Activated CD4-positive, alpha-beta memory T cell treated with anti-CD3 and anti-CD28 coated beads, Interleukin-2, amount 10 ng/mL, durations not matched to agents 7 days and 5 days (primary cell): ENCODE measurements at regions not wholly inside any gene's neighbourhood (a gene's known extent, or its start where the extent isn't known, plus 50 kb on each side); places are given as distances from the start of the nearest gene placed in this dataset.

Experiments
- CTCF ChIA-PET: fragments of 350-600 bp; sonication (Branson Sonifier 250); formaldehyde crosslinking; loops from one replicate; lab custom pipeline; 2021; ENCODE audit warnings: antibody characterized with exemption, inconsistent platforms; lab: Charles Lee
- POLR2A ChIA-PET: fragments of 350-600 bp; sonication (Branson Sonifier 250); formaldehyde crosslinking; loops from one replicate; lab custom pipeline; 2021; ENCODE audit warnings: antibody characterized with exemption; lab: Charles Lee
- DNase-seq: peaks from one replicate; pipeline ENCODE4 v3.0.0-alpha.2; 2020
- H3K27ac Mint-ChIP-seq: one replicate; pipeline ENCODE4 v1.8.0; 2021; ENCODE audit warnings: mild to moderate bottlenecking, mixed read lengths
- H3K27me3 Mint-ChIP-seq: one replicate; pipeline ENCODE4 v1.8.0; 2021; ENCODE audit warnings: mixed read lengths
- H3K36me3 Mint-ChIP-seq: one replicate; pipeline ENCODE4 v1.8.0; 2021; ENCODE audit warnings: low read depth, mixed read lengths
- H3K4me1 Mint-ChIP-seq: one replicate; pipeline ENCODE4 v1.8.0; 2021; ENCODE audit warnings: mixed read lengths
- H3K4me3 Mint-ChIP-seq: one replicate; pipeline ENCODE4 v1.8.0; 2021; ENCODE audit warnings: mild to moderate bottlenecking, mixed read lengths
- H3K9me3 Mint-ChIP-seq: one replicate; pipeline ENCODE4 v1.8.0; 2021; ENCODE audit warnings: mixed read lengths

DNA sequence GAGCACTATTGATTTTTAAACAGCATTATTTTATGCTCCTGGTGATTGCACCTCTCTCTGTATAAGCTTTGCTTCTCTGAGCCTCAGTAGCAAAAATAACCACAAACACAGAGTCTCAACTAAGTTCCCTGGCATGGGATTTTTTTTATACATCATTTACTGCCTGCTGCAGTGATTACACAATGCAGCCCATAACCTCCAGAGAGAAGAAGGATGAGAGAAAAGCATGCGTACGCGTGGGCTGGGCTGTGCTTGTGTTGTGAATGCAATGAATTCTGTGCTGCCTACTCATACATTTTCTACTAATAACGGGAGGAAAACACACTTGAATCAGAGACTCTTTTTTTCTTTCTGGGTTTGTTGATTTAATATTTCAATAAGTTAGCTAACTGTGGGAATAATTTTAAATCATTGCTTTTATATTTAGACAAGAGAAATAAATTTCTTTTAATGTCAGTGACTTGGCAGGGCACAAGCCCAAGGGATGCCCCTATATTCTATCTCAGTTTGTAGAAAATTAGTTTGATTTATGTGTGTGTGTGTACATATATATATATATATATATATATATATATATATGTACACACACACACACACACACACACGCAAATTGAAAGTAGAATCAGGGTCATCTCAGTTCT, 351.5 kb downstream of the MED10 start:
- ChIA-PET POLR2A (no interaction called here), CTCF (no interaction called here)
- Mint-ChIP-seq H3K36me3 (no peaks in the 10 kb centered on the region), H3K9me3 (no peaks in the 10 kb centered on the region), H3K4me3 (no peak overlapping the region), H3K27me3 (no peaks in the 10 kb centered on the region), H3K27ac (no peak overlapping the region), H3K4me1 (no peaks in the 10 kb centered on the region)
- no peak for DNase-seq

DNA sequence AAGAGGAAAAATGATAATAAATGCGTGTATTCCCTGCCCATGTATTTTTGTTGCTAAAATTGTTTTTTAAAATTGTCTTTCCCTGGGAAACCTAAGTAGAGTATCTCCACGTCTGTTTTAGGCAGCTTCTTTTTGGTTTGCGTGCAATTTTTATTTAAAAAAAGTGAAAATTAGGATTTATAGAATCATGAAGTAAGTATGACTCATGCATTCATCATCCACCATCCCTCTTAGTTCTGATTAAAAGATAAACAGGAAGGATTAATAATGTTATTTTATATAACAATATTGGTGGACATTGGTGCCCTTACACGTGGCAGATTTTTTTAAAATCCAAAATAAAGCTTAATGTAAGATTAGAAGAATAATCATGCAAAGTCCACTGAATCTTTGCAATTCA, 358.7 kb downstream of the MED10 start:
- CTCF ChIA-PET = no interaction called here
- no peaks in the 10 kb centered on the region for H3K4me1 Mint-ChIP-seq
- H3K4me3 Mint-ChIP-seq = no peak overlapping the region

DNA sequence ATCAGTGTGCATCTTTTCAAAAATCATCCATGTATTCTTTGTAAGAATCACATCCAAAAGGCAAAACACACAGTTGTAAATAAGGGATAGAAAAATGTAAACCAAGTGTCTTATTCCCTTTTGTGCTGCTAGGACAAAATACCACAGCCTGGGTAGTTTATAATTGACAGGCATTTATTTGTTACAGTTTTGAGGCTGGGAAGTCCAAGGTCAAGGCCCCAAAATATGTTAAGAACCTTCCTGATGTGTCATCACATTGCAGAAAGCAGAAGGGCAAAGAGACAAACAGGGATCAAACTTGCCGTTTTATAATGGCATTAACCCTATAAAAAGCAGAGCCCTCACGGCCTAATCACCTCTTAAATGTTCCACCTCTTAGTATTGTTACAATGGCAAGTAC, 364.8 kb downstream of the MED10 start:
- no peak for DNase-seq
- H3K9me3 Mint-ChIP-seq = no peaks in the 10 kb centered on the region
- no peaks in the 10 kb centered on the region for H3K36me3 Mint-ChIP-seq
- CTCF ChIA-PET = no interaction called here
- H3K4me1 Mint-ChIP-seq = no peaks in the 10 kb centered on the region
- no peak overlapping the region for H3K27ac Mint-ChIP-seq
- no peaks in the 10 kb centered on the region for H3K27me3 Mint-ChIP-seq
- no peak overlapping the region for H3K4me3 Mint-ChIP-seq
- POLR2A ChIA-PET = no interaction called here

More for the DNA sequence above, 358.7 kb downstream of the MED10 start:
- POLR2A ChIA-PET = no interaction called here
- Mint-ChIP-seq H3K27ac (no peak overlapping the region), H3K9me3 (no peaks in the 10 kb centered on the region), H3K27me3 (no peaks in the 10 kb centered on the region), H3K36me3 (no peaks in the 10 kb centered on the region)
- no peak for DNase-seq

DNA sequence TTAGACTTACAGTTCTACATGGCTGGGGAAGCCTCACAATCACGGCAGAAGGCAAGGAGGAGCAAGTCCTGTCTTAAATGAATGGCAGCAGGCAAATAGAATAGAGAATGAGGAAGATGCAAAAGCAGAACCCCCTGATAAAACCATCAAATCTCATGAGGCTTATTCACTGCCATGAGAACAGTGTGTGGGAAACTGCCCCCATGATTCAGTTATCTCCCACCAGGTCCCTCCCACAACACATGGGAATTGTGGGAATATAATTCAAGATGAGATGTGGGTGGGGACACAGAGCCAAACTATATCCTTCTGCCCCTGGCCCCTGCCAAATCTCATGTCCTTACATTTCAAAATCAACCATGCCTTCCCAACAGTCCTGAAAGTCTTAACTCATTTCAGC, 367.1 kb downstream of the MED10 start:
- no peak overlapping the region for H3K4me3 Mint-ChIP-seq
- H3K4me1 Mint-ChIP-seq = no peaks in the 10 kb centered on the region
- no peaks in the 10 kb centered on the region for H3K27me3 Mint-ChIP-seq
- no peak overlapping the region for H3K27ac Mint-ChIP-seq
- H3K36me3 Mint-ChIP-seq = no peaks in the 10 kb centered on the region
- DNase-seq = no peak
- ChIA-PET POLR2A (no interaction called here), CTCF (no interaction called here)
- H3K9me3 Mint-ChIP-seq = no peaks in the 10 kb centered on the region

DNA sequence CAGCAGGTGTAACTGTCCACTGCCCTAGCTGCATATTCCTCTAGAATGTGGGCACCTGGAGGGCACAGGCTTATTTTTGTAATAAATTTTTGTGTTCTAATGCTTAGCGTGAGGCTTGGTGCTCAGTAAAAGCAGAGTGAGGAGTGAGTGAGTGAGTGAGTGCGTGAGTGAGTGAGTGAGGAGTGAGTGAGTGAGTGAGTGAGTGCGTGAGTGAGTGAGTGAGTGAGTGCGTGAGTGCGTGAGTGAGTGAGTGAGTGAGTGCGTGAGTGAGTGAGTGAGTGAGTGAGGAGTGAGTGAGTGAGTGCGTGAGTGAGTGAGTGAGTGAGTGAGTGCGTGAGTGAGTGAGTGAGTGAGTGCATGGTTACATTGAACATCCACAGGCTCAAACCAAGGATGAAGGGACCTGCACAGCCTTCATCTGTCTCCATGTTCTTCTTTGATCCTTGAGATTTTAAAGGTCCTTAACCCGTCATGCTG, 371.5 kb downstream of the MED10 start:
- H3K4me1 Mint-ChIP-seq = no peaks in the 10 kb centered on the region
- ChIA-PET CTCF (no interaction called here), POLR2A (no interaction called here)
- no peaks in the 10 kb centered on the region for H3K27me3 Mint-ChIP-seq
- no peak overlapping the region for H3K4me3 Mint-ChIP-seq
- no peak overlapping the region for H3K27ac Mint-ChIP-seq
- no peaks in the 10 kb centered on the region for H3K36me3 Mint-ChIP-seq
- H3K9me3 Mint-ChIP-seq = no peaks in the 10 kb centered on the region
- DNase-seq = no peak

DNA sequence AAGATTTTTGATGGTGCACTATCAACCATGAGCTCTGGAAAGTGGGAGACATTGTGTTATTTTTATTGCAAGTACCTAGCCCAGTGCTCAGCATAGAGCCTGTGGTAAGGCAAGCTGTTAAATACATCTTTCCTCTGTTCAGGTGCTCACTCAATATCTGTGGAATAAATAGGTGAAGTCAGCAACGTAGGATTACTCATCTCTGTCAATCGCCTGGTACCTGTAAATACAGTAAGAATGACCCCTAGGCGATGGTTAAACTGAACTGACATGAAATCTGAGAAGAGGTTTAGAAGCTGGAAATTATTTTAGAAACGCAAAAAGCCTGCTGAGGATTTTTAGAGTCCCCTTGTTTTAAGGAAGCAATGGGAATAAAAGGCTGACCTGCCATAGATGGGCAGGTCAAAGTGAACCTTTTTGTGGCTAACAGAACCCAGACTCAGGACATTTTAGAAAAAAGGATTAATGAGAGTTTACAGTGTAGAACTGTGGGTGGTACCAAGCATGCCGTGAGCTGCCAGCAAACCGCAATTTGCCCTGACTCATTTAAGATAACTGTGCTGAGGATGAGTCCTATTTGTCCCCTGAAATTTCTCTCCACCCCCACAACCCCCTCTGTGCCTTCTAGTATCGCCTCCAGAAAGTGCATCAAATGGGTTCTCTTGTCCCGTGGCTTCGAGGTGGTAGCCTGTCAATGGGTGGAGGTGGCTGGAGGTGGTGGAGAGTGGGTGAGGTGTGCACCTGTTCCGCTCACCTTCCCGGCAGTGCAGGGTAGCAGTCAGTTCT, 375.1 kb downstream of the MED10 start:
- Mint-ChIP-seq H3K36me3 (no peaks in the 10 kb centered on the region), H3K9me3 (no peaks in the 10 kb centered on the region), H3K27me3 (no peaks in the 10 kb centered on the region), H3K4me3 (no peak overlapping the region), H3K27ac (no peak overlapping the region), H3K4me1 (no peaks in the 10 kb centered on the region)
- DNase-seq = no peak
- CTCF ChIA-PET = no interaction called here
- POLR2A ChIA-PET = no interaction called here

DNA sequence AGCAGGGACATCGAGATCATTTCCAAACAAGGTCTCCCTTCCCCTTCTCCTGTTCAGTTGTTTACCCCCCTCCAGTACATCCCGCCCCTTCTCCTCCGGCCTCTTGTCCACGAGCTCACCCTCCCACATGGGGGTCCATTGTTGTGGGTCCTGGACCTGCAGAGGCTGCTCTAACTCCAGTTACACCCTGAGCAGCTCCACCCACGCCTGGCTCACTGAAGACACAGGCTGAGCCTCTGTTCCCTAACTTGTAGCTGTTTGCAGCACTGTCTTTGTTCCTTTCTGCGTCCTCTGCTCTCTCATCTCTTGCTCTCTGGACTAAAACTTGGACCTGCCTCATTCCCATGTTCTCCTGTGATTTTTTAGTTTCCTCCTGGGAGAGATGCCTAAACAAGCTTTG, 377.5 kb downstream of the MED10 start:
- CTCF ChIA-PET = no interaction called here
- no peak overlapping the region for H3K4me3 Mint-ChIP-seq
- peaks cover 3% of the 10 kb centered on the region for H3K9me3 Mint-ChIP-seq

DNA sequence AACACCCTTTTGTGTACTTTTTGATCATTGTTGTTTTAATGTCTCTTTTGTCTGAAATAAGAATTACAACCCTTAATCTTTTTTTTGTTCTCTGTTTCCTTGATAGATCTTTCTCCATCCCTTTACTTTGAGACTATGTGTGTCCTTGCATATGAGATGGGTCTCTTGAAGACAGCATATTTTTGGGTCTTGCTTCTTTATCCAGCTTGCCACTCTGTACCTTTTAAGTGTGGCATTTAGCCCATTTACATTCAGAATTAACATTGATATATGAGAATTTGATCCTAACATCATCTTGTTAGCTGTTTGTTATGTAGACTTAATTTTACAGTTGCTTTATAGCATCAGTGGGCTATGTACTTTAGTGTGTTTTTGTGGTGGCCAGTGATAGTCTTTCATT, 382.5 kb downstream of the MED10 start:
- DNase-seq = no peak
- no peaks in the 10 kb centered on the region for H3K4me1 Mint-ChIP-seq
- no peak overlapping the region for H3K4me3 Mint-ChIP-seq
- ChIA-PET CTCF (no interaction called here), POLR2A (no interaction called here)
- no peaks in the 10 kb centered on the region for H3K27me3 Mint-ChIP-seq
- H3K27ac Mint-ChIP-seq = no peak overlapping the region
- peaks cover 11% of the 10 kb centered on the region for H3K9me3 Mint-ChIP-seq
- H3K36me3 Mint-ChIP-seq = no peaks in the 10 kb centered on the region

More for the DNA sequence above, 377.5 kb downstream of the MED10 start:
- DNase-seq = no peak
- Mint-ChIP-seq H3K27me3 (no peaks in the 10 kb centered on the region), H3K27ac (no peak overlapping the region), H3K4me1 (no peaks in the 10 kb centered on the region), H3K36me3 (no peaks in the 10 kb centered on the region)
- POLR2A ChIA-PET = no interaction called here

DNA sequence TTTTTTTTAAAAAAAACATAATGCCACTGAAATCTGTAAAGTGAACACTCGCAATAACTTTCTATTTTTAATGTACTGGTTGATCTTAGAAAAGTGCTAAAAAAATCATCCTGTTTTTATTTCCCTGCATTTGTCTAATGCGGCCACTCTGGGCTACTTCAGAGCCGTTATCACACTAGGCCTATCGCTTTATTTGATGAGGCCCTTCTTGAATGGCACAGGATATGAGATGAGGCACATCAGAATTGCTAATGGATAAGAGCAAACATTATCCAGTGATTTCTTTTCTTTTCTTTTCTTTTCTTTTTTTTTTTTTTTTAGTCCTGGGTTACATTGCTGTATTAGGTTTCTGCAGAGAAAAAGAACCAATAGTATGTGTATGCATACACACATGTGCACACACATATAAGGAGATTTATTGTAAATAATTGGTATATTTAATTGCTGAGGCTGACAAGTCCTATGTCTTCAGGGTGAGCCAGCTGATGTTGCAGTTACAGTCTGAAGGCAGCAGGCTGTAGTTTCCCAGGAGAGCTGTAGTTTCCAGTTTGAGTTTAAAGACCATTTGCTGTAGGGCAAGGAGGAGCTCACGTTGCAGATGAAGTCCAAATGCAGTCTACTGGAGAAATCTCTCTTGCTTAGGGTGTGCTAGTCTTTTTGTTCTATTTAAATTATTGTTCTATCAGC, 391.7 kb downstream of the MED10 start:
- no peak for DNase-seq
- Mint-ChIP-seq H3K4me3 (no peak overlapping the region), H3K9me3 (peaks cover 3% of the 10 kb centered on the region), H3K27ac (no peak overlapping the region), H3K27me3 (no peaks in the 10 kb centered on the region), H3K4me1 (no peaks in the 10 kb centered on the region), H3K36me3 (no peaks in the 10 kb centered on the region)
- POLR2A ChIA-PET = no interaction called here
- CTCF ChIA-PET = no interaction called here

DNA sequence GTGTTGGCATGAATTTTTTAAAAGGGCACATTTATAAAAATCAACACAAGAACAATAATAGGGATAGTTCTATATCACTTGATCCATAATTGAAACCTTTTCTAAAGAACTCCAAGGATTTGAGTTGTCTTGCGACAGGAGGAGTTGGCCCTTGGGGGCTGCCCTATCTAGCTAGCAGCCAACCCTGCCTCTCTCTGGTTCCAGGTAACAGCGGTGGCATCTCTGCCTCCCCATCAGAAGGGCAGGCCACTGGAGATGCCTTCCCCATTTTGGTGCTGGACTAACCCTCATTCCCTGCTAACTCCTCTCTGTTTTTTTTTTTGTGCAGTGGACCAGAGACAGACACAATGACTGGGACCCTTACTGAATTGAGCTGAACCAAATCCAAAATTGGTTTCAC, 393.0 kb downstream of the MED10 start:
- H3K27me3 Mint-ChIP-seq = no peaks in the 10 kb centered on the region
- ChIA-PET CTCF (no interaction called here), POLR2A (no interaction called here)
- no peaks in the 10 kb centered on the region for H3K9me3 Mint-ChIP-seq
- no peaks in the 10 kb centered on the region for H3K36me3 Mint-ChIP-seq
- no peak overlapping the region for H3K27ac Mint-ChIP-seq
- no peak for DNase-seq
- H3K4me1 Mint-ChIP-seq = no peaks in the 10 kb centered on the region
- no peak overlapping the region for H3K4me3 Mint-ChIP-seq

DNA sequence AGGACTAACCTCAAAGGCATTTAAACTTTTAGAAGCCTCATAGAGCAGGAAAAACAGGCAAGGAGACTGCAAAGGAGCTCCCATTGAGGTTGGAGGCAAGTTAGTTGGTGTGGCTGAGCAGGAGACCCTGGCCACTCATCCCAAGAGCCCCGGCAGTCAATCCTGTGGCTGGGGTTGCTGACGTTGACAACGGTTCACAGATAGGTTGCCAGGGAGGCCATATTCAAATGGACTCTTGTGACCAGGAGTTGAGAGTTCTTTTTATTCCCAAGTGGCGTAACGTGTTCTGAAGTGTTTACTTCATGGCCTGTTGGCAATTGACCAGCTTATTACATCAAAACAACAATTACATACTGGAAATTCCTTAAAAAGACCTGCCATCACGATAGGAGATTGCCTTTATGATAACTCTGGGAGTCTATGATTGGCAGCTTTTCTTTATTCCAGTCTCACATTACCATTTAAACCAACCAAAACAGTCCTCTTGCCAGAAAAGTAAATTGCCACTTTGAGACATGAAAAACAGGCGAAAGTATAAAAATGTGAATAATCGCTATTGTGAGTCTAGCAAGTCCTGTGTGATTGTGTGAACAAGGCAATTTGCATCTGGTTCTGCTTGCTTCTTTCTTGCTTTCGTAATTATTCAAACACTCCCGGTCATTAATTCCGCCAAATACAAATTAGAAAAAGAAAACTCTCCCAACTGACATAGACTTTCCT, 394.9 kb downstream of the MED10 start:
- Mint-ChIP-seq H3K4me3 (no peak overlapping the region), H3K9me3 (no peaks in the 10 kb centered on the region), H3K27me3 (no peaks in the 10 kb centered on the region), H3K27ac (no peak overlapping the region), H3K4me1 (no peaks in the 10 kb centered on the region), H3K36me3 (no peaks in the 10 kb centered on the region)
- DNase-seq = no peak
- CTCF ChIA-PET = interaction anchor here (0.6 kb wide), 1 partner anchor 1033 kb away, joined by 3 read pairs; no protein-coding TSS in a partner anchor
- POLR2A ChIA-PET = no interaction called here

DNA sequence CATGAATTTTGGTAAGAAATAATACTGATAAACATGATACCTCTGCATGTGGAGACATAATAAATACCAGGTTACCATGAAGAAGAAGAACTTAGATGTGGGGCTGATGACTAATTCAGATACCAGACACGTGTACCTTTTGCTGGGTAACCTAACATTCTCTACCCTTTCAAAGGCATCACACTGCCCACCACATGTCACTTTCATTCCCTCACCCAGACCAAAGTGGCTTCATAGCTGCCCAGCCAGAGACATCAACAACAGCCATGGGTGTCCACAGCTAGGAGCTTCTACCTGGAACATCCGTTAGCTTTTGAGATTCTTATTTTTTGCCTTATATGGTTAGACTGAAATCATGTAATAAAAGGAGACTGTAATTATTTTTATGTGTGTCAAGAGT, 396.8 kb downstream of the MED10 start:
- no peak overlapping the region for H3K27ac Mint-ChIP-seq
- H3K4me1 Mint-ChIP-seq = no peaks in the 10 kb centered on the region
- ChIA-PET CTCF (no interaction called here), POLR2A (no interaction called here)
- no peaks in the 10 kb centered on the region for H3K9me3 Mint-ChIP-seq
- H3K36me3 Mint-ChIP-seq = no peaks in the 10 kb centered on the region
- no peak overlapping the region for H3K4me3 Mint-ChIP-seq
- H3K27me3 Mint-ChIP-seq = no peaks in the 10 kb centered on the region
- no peak for DNase-seq

DNA sequence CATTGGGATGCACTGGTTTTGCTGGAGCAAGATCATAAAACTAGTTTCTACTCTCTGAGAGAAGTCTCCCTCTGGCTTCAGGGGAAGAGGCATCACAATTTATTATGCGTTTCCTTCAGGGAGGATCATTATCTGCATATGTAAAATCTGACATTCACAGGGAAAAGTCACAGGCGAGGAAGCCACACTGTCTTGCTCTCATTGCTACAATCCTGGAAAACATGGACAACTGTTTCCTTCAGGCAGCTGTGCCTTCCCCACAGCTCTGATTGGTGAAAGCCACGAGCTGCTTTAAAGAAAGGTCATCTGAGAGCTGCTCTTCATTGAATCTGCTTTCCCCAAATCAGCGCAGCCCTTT, 397.8 kb downstream of the MED10 start:
- POLR2A ChIA-PET = no interaction called here
- CTCF ChIA-PET = no interaction called here
- no peaks in the 10 kb centered on the region for H3K4me1 Mint-ChIP-seq

More for the DNA sequence above, 397.8 kb downstream of the MED10 start:
- Mint-ChIP-seq H3K9me3 (no peaks in the 10 kb centered on the region), H3K4me3 (no peak overlapping the region), H3K36me3 (no peaks in the 10 kb centered on the region), H3K27me3 (no peaks in the 10 kb centered on the region), H3K27ac (no peak overlapping the region)
- no peak for DNase-seq
